GM12864 (cell line): ENCODE measurements at regions not wholly inside any gene's neighbourhood (a gene's known extent, or its start where the extent isn't known, plus 50 kb on each side); places are given as distances from the start of the nearest gene placed in this dataset.
"Not testable (repeated sequence)": the region's sequence is repeated elsewhere in the genome, so short reads cannot be mapped to it uniquely, and the experiment has no call there.

Experiments
- DNase-seq: peaks from one replicate; pipeline ENCODE4 v3.0.0-alpha.2; 2011; ENCODE audit warnings: low read depth
- H3K4me3 ChIP-seq: 2 replicates; pipeline ENCODE4 v1.5.1; 2011; ENCODE audit warnings: mild to moderate bottlenecking, low read depth, low read length, control low read depth
- TF ChIP-seq, protein P1 (sequence below): IDR thresholded peaks from 2 replicates; pipeline ENCODE4 v1.5.1; 2011; ENCODE audit warnings: low read depth, mild to moderate bottlenecking, moderate library complexity, low read length, control low read depth, inconsistent platforms; ENCODE audit errors: missing control alignments

DNA sequence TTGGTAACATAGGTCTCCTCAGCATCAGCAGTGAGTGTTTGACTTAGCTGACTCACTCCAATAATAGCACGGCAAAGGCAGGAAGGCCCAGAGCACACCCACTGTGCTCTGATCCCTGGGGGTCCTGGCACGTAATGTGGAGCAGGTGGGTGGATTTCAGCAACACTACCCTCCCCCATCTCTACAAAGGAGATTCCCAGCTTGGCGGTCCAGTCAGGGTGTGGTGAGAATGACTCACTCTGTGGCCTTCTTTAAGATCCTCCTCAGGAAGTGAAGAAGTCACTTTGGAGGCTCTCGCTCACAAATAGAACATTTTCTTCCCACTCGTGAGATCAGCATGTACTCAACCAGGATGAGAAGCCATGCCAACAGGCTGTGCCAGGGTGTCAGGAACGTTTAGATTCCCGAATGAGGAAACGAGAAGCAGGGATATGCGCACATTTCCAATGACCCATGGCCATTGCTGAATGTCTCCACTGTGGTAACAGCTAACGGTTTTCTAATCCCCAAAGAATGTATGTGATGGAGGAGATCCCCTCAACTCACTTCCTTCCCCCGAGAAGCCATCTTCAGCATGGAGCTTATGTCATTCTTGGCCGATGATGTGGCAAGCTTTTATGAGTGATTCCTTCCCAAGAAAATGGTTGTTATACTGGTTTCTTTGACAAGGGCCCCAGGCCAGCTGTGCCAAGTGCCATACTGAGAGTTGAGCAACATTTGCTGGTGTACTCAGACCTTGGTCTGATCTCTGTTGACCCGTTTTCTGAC, 365.2 kb downstream of the C16orf95 start:
- H3K4me3 ChIP-seq = no peak overlapping the region
- no peak for DNase-seq

DNA sequence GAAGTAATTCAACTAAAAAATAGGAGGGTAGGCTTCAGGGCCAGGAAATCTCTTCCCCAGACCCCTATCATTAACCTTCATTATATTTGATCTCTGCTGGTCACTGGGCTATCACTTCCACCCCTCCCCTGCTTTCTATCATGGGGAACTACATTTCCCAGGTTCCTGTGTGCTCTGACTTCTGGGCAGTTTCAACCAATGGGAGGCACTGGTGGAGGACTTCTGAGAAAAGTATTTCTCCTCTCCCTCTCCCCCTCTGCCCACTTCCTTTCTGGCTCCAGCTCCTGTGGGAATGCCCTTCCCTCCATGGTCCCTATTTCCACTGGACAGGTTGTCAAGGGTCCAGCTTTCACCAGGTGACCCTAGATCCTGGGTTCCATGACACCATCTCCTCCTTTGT, 364.4 kb downstream of the C16orf95 start:
- no peak for DNase-seq
- TF ChIP-seq, protein P1, sequence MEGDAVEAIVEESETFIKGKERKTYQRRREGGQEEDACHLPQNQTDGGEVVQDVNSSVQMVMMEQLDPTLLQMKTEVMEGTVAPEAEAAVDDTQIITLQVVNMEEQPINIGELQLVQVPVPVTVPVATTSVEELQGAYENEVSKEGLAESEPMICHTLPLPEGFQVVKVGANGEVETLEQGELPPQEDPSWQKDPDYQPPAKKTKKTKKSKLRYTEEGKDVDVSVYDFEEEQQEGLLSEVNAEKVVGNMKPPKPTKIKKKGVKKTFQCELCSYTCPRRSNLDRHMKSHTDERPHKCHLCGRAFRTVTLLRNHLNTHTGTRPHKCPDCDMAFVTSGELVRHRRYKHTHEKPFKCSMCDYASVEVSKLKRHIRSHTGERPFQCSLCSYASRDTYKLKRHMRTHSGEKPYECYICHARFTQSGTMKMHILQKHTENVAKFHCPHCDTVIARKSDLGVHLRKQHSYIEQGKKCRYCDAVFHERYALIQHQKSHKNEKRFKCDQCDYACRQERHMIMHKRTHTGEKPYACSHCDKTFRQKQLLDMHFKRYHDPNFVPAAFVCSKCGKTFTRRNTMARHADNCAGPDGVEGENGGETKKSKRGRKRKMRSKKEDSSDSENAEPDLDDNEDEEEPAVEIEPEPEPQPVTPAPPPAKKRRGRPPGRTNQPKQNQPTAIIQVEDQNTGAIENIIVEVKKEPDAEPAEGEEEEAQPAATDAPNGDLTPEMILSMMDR = no peak
- no peak overlapping the region for H3K4me3 ChIP-seq

More for the DNA sequence above, 365.2 kb downstream of the C16orf95 start:
- TF ChIP-seq, protein P1 = no peak

DNA sequence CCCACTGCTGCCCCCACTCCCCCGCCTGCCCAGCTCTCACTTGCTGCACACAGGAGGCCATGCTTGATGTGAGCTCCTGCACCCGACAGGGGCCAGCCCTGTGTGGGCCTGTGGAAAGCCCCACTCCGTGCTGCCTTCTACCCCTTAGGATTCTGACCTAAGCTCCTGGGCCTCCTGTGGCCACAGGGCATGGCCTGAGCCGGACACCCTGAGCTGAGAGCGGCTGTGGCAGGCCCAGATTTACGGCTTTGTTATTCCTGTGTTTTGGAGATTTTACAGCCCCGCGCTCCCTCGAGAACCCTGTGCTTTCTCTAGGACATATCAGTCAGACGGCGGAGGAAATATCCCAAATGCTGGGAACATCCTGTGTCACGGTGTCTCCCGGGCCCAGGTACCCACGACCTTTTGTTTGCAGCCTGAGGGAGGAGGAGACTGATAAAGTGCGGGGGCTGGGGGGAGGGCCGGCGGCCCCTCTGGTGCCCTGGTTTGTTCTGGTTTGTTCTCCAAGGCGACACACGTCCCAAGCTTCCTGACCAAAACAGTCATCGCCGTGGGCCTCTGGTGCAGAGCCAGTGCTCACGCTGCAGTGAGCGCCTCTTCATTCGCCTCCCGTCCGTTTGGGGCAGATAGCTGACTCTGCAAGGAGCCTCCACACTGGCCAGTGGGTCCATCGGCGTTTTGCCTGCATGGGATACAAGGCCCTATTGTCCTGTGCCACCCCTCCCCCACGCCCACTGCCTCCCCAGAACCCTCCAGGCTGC, 363.4 kb downstream of the C16orf95 start:
- H3K4me3 ChIP-seq = no peak overlapping the region

DNA sequence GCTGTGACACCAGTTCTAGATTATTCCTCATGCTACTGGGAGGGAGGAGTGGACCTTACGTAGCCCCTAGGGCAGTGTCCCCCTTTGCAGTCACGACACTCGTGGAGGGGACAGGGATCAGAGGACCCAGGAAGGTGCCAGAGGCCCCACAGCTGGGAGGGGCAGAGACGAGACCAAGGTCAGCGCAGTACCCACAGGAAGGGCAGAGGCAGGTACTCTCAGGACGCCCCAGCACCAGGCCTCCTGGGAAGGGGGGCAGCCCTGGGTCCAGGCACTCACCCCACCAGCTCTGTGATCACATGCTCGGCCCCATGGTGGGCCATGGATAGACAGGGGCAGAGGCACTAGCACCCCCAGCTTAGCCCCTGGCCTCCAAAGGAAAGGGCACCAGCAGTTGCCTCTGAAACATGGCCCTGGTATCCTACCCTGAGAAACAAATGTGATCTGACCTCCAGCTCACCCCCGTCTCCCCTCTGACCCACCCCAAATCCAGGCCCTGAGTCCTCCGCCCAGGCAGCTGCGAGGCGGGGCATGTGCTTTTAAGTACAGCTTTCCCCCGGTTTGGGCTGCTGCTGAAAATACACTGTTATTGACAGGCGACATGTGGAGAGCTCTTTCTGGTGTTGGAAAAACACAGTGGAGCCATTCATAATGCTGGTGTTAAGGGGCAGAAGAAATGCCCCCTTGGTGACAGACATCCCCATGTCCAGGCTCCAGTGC, 361.9 kb downstream of the C16orf95 start:
- TF ChIP-seq, protein P1 = no peak
- no peak for DNase-seq
- H3K4me3 ChIP-seq = no peak overlapping the region

More for the DNA sequence above, 363.4 kb downstream of the C16orf95 start:
- DNase-seq = no peak
- TF ChIP-seq, protein P1 = no peak

DNA sequence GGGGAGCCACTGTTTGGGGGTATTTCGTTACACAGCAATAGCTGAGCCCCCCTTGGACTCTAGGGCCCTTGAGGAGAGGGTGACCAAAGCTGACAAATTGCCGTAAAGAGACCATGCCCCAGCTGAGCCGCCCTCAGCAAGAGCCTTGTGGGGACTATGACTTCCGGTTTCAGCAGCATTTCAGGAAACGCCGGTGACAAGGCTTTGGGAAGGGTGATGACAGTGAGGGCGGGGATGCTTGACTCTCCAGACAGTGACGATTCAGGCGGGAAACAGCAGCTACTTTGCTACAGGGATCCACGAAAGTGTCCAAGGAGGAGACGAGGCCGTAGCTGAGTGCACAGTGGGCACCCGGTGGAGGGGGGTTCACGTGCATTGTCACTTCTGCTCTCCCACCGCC, 360.8 kb downstream of the C16orf95 start:
- no peak for DNase-seq
- TF ChIP-seq, protein P1 = no peak
- no peak overlapping the region for H3K4me3 ChIP-seq

DNA sequence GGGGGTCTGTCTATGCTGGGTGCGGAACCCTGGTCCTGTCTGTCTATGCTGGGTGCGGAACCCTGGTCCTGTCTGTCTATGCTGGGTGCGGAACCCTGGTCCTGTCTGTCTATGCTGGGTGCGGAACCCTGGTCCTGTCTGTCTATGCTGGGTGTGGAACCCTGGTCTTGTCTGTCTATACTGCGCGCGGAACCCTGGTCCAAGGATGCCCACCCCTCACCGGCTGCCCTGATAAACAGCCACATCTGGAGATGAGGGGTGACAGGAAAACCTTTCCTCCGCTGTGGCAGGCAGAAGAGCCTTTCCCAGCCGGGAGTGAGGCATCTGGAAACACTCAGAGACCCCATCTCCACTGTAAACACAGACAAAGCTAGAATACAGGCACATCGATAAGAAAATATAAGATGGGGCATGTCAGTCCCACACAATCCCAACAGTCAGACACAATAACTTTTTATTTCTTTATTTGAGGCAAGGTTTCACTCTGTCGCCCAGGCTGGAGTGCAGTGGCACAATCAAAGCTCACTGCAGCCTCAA, 359.5 kb downstream of the C16orf95 start:
- not testable (repeated sequence) for H3K4me3 ChIP-seq, DNase-seq

DNA sequence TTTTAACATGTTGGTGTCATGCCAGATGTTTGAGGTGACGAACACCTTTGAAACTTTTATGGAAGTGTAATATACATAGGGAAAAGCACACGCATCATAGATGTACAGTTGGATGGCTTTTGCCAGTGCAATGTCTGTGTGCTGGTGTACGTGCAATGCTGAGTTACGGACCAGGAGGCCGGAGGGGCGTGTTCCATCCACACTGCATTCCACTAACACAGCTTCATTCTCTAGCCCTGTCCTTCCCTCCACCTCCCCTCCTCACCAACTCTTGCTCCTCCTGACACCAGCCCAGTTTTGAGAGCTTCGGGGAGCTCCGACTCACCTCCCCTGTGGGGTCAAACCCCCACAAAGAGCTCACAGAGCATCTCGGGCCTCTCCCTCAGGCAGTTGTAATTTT, 358.8 kb downstream of the C16orf95 start:
- no peak overlapping the region for H3K4me3 ChIP-seq
- TF ChIP-seq, protein P1 = no peak
- no peak for DNase-seq
